ENCODE measurements at regions not wholly inside any gene's neighbourhood (a gene's known extent, or its start where the extent isn't known, plus 50 kb on each side); places are given as distances from the start of the nearest gene placed in this dataset.

- intact Hi-C loops (cut with micrococcal nuclease) = no loop called here
- no peak overlapping the region for H2AFZ ChIP-seq (ENCODE audit: low read depth, low read length, poor library complexity, severe bottlenecking)
- CTCF ChIA-PET = no interaction called here
Observed at GRCh38 chr7:84668116-84668515, 473.5 kb upstream of the SEMA3A start.

More at GRCh38 chr7:84668116-84668515, 473.5 kb upstream of the SEMA3A start:
- BruUV-seq (replicated peaks) = no TSS peak
- Histone ChIP-seq H3K4me2 (ENCODE audit: low read length) (no peak overlapping the region), H3K4me3 (replicated peaks in 1 of 2; ENCODE audit: low read depth in 1 of 2, low read length in 2 of 2) (no peak overlapping the region), H3K9me2 (ENCODE audit: insufficient read depth) (no peaks in the 10 kb centered on the region), H4K20me1 (ENCODE audit: insufficient read depth) (no peaks in the 10 kb centered on the region), H3K27ac (ENCODE audit: low read depth, low read length) (no peak overlapping the region), H3K9me3 (ENCODE audit: control insufficient read depth in 1 of 2, insufficient read depth in 1 of 2, low read depth in 1 of 2, low read length in 2 of 2) (no peaks in the 10 kb centered on the region), H3K9ac (ENCODE audit: low read length) (no peak overlapping the region), H3K27me3 (ENCODE audit: insufficient read depth, low read length) (no peaks in the 10 kb centered on the region), H3K79me2 (ENCODE audit: insufficient read depth, low read length) (no peaks in the 10 kb centered on the region), H3K4me1 (ENCODE audit: control insufficient read depth in 1 of 2, insufficient read depth in 2 of 2, low read length in 2 of 2) (peaks cover 0 to 4% of the 10 kb centered on the region in 2 experiments; a peak in 1 of 4 replicates), H3K36me3 (ENCODE audit: control insufficient read depth in 1 of 2, insufficient read depth in 2 of 2, low read length in 2 of 2) (no peaks in the 10 kb centered on the region)
- RAD21 ChIA-PET (ENCODE audit: low non-redundant PET in 1 of 2, low total read pairs in 2 of 2, uncharacterized antibody in 2 of 2, unreplicated experiment in 2 of 2) = no interaction called here
- no peak for ATAC-seq
- TF ChIP-seq SIN3A (IDR thresholded peaks at IDR 0.05; ENCODE audit: low read depth) (no peak), ZBTB33 (IDR thresholded peaks at IDR 0.05; ENCODE audit: extremely low read depth, insufficient replicate concordance, low read length) (no peak), TCF7L2 (IDR thresholded peaks at IDR 0.05; ENCODE audit: borderline replicate concordance, extremely low read depth, insufficient read depth, insufficient read length) (no peak), CEBPB (IDR thresholded peaks at IDR 0.05; ENCODE audit: low read depth) (no peak), ZNF274 (IDR thresholded peaks at IDR 0.05; ENCODE audit: low read depth, low read length) (no peak), ATF3 (IDR thresholded peaks at IDR 0.05) (no peak), MAX (IDR thresholded peaks at IDR 0.05) (no peak), EZH2phosphoT487 (IDR thresholded peaks at IDR 0.05; ENCODE audit: borderline replicate concordance) (no peak), EZH2 (IDR thresholded peaks at IDR 0.05) (no peak), CBX3 (IDR thresholded peaks at IDR 0.05; ENCODE audit: low read depth) (no peak), SRF (IDR thresholded peaks at IDR 0.05; ENCODE audit: low read depth) (no peak), EGR1 (IDR thresholded peaks at IDR 0.05; ENCODE audit: low read depth) (no peak), ELF1 (IDR thresholded peaks at IDR 0.05; ENCODE audit: borderline replicate concordance, low read depth) (no peak), REST (IDR thresholded peaks at IDR 0.05; ENCODE audit: low read depth) (no peak), POLR2A (IDR thresholded peaks at IDR 0.05; ENCODE audit: borderline replicate concordance, extremely low read depth, insufficient read depth, insufficient read length) (no peak), CTCF (IDR thresholded peaks at IDR 0.05 in 2 of 3, conservative IDR thresholded peaks at IDR 0.05 in 1 of 3; ENCODE audit: borderline replicate concordance in 1 of 3, insufficient read depth in 1 of 3, low read depth in 2 of 3, low read length in 2 of 3) (no peak), SP1 (IDR thresholded peaks at IDR 0.05; ENCODE audit: low read depth) (no peak), ZFX (IDR thresholded peaks at IDR 0.05) (no peak), FOSL1 (IDR thresholded peaks at IDR 0.05; ENCODE audit: low read depth) (no peak), YY1 (IDR thresholded peaks at IDR 0.05; ENCODE audit: extremely low read depth, insufficient replicate concordance, low read depth, low read length) (no peak)
- POLR2A ChIA-PET = no interaction called here
- no peak for DNase-seq (ENCODE audit: low read depth, low spot score)

Measured in HCT116 (cell line).